Ishikawa (cell line): ENCODE measurements at regions not wholly inside any gene's neighbourhood (a gene's known extent, or its start where the extent isn't known, plus 50 kb on each side); places are given as distances from the start of the nearest gene placed in this dataset.

Experiments used
- CEBPB ChIP-seq: IDR thresholded peaks from 2 replicates; pipeline ENCODE4 v1.6.1; 2012
- CREB1 ChIP-seq: IDR thresholded peaks from 2 replicates; pipeline ENCODE4 v1.6.1; 2012; ENCODE audit warnings: low read depth
- EGR1 ChIP-seq: IDR thresholded peaks from 2 replicates; pipeline ENCODE4 v1.6.1; 2012
- EP300 ChIP-seq: IDR thresholded peaks from 2 replicates; pipeline ENCODE4 v1.6.1; 2012; ENCODE audit warnings: borderline replicate concordance
- FOXM1 ChIP-seq: IDR thresholded peaks from 2 replicates; pipeline ENCODE4 v1.6.1; 2012; ENCODE audit warnings: low read depth, borderline replicate concordance
- MAX ChIP-seq: IDR thresholded peaks from 2 replicates; pipeline ENCODE4 v1.6.1; 2012
- NFIC ChIP-seq: IDR thresholded peaks from 2 replicates; pipeline ENCODE4 v1.6.1; 2012
- RAD21 ChIP-seq: IDR thresholded peaks from 2 replicates; pipeline ENCODE4 v1.6.1; 2012; ENCODE audit warnings: low read depth
- REST ChIP-seq: IDR thresholded peaks from 2 replicates; pipeline ENCODE4 v1.6.1; 2012; ENCODE audit warnings: low read depth, mild to moderate bottlenecking
- TAF1 ChIP-seq: IDR thresholded peaks from 2 replicates; pipeline ENCODE4 v1.6.1; 2012; ENCODE audit warnings: low read depth, mild to moderate bottlenecking
- TCF12 ChIP-seq: IDR thresholded peaks from 2 replicates; pipeline ENCODE4 v1.6.1; 2012; ENCODE audit warnings: low read depth
- TEAD4 ChIP-seq: IDR thresholded peaks from 2 replicates; pipeline ENCODE4 v1.6.1; 2012
- USF1 ChIP-seq: IDR thresholded peaks from 2 replicates; pipeline ENCODE4 v1.6.1; 2012
- YY1 ChIP-seq: IDR thresholded peaks from 2 replicates; pipeline ENCODE4 v1.6.1; 2012; ENCODE audit warnings: low read depth
- ZBTB7A ChIP-seq: IDR thresholded peaks from 2 replicates; pipeline ENCODE4 v1.6.1; 2012; ENCODE audit warnings: low read depth

GRCh38 chr11:24406980-24407379 is 89.9 kb upstream of the LUZP2 start:
- TF ChIP-seq YY1 (no peak), FOXM1 (no peak), EGR1 (no peak), TEAD4 (no peak), NFIC (no peak), MAX (no peak), TCF12 (no peak), CREB1 (no peak)

GRCh38 chr11:24407733-24408132 is 89.1 kb upstream of the LUZP2 start:
- TF ChIP-seq USF1 (no peak), REST (no peak), EP300 (no peak), RAD21 (no peak), NFIC (no peak), ZBTB7A (no peak), FOXM1 (no peak), CEBPB (no peak), TCF12 (no peak), TEAD4 (no peak)

GRCh38 chr11:24408202-24408601 is 88.7 kb upstream of the LUZP2 start:
- TF ChIP-seq TAF1 (no peak), USF1 (no peak), CEBPB (no peak), YY1 (no peak), RAD21 (no peak), FOXM1 (no peak), ZBTB7A (no peak), EGR1 (no peak), EP300 (no peak), NFIC (no peak), TCF12 (no peak), REST (no peak), CREB1 (no peak), TEAD4 (no peak), MAX (no peak)

- TF ChIP-seq EGR1 (no peak), RAD21 (no peak)
Measured at GRCh38 chr11:24411791-24412190, 85.1 kb upstream of the LUZP2 start.

- TF ChIP-seq EP300, result no peak
- no peak for TF ChIP-seq EGR1
- TF ChIP-seq CEBPB, result no peak
- no peak for TF ChIP-seq TCF12
- no peak for TF ChIP-seq FOXM1
- no peak for TF ChIP-seq YY1
- no peak for TF ChIP-seq RAD21
- TF ChIP-seq TEAD4, result no peak
- TF ChIP-seq CREB1, result no peak
- no peak for TF ChIP-seq NFIC
- no peak for TF ChIP-seq REST
- no peak for TF ChIP-seq MAX
- TF ChIP-seq TAF1, result no peak
- no peak for TF ChIP-seq USF1
- TF ChIP-seq ZBTB7A, result no peak
Measured at GRCh38 chr11:24412722-24413121, 84.1 kb upstream of the LUZP2 start.
